Stomach (tissue), 4 donors: ENCODE measurements at regions not wholly inside any gene's neighbourhood (a gene's known extent, or its start where the extent isn't known, plus 50 kb on each side); places are given as distances from the start of the nearest gene placed in this dataset.

Experiments used
- CTCF ChIP-seq, 7 experiments: fragments of 450-650 bp in 4 of 7; fragments of 200-600 bp in 3 of 7; sonication (generic) in 3 of 7; IDR thresholded peaks; one replicate each; pipeline ENCODE4 v1.5.1; 2016 to 2019; ENCODE audit warnings: antibody characterized with exemption in 7 of 7, control low read depth in 2 of 7, mild to moderate bottlenecking in 1 of 7
- EP300 ChIP-seq: sonication (generic); formaldehyde crosslinking; IDR thresholded peaks from one replicate; pipeline ENCODE4 v1.6.1; 2017; ENCODE audit warnings: antibody characterized with exemption
- POLR2A ChIP-seq, 4 donors: fragments of 450-650 bp; IDR thresholded peaks; one replicate each; pipeline ENCODE4 v1.6.1; 2016; ENCODE audit warnings: antibody characterized with exemption in 4 of 4, control low read depth in 2 of 4, mild to moderate bottlenecking in 1 of 4, moderate library complexity in 1 of 4
- POLR2AphosphoS5 ChIP-seq, 3 donors: sonication (generic); formaldehyde crosslinking; IDR thresholded peaks; one replicate each; pipeline ENCODE4 v1.6.1; 2016; ENCODE audit warnings: antibody characterized with exemption in 3 of 3

GRCh38 chr5:135697959-135698345 is 119.2 kb upstream of the CXCL14 start:
- no peak for TF ChIP-seq CTCF (IDR thresholded peaks at IDR 0.05)
- TF ChIP-seq EP300: no peak
- no peak for TF ChIP-seq POLR2AphosphoS5 (IDR thresholded peaks at IDR 0.05)
- no peak for TF ChIP-seq POLR2A (IDR thresholded peaks at IDR 0.05)
